GM18861 (cell line): ENCODE measurements at regions not wholly inside any gene's neighbourhood (a gene's known extent, or its start where the extent isn't known, plus 50 kb on each side); places are given as distances from the start of the nearest gene placed in this dataset.

ENCODE experiments used
- ATAC-seq: cut with Tn5 transposase; IDR thresholded peaks from one replicate; pipeline ENCODE4 v1.9.1; 2021; ENCODE audit not compliant: unreplicated experiment

DNA sequence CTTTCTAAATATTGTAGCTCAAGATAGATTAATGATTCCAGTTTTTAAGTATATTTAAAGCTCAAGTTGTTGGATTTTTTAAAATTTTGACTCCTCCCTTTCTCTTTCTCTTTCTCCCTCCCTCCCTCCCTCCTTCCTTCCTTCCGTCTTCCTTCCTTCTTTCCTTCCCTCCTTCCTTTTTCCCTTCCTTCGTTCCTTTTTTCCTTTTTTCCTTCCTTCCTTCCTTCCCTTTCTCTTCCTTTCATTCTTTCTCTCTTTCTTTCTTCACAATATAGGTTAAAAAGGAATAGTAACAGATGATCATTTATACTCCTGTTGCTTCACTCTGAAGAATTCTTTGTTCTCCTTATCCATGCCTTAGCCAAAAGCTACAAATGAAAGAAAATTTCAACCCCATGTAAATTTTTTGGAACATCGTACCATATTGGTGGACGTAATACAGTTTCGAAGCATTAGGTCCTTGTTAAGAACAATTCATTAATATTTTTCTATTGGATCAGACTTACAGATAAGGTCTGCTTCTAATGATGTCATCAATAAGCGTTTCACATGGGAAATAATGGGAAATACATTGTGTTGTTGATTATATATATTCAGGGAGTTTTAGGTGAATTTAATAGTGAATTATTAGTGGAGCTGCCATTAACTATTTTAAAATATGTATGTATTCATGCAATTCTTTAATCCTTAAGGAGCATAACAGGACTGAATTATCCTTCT, 139.6 kb upstream of the SLC35B3 start:
- no peak for ATAC-seq

DNA sequence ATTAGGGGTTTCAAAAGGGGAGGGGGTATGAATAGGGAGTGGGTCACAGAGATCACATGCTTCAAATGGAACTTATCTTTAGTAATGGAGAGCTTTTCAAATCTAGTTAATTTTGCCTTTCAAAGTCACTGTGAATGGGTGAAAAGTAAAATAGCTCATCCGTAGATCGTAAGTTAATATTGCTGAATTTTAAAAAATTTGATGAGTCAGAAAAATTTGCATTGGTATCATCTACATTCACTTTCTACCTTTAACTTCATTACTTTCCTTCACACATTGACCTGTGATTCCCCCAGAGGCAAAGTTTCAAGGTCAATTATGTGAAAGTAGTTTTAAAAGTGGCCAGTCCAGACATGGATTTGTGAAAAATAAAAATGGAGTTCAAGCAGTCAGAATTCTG, 139.0 kb upstream of the SLC35B3 start:
- no peak for ATAC-seq

DNA sequence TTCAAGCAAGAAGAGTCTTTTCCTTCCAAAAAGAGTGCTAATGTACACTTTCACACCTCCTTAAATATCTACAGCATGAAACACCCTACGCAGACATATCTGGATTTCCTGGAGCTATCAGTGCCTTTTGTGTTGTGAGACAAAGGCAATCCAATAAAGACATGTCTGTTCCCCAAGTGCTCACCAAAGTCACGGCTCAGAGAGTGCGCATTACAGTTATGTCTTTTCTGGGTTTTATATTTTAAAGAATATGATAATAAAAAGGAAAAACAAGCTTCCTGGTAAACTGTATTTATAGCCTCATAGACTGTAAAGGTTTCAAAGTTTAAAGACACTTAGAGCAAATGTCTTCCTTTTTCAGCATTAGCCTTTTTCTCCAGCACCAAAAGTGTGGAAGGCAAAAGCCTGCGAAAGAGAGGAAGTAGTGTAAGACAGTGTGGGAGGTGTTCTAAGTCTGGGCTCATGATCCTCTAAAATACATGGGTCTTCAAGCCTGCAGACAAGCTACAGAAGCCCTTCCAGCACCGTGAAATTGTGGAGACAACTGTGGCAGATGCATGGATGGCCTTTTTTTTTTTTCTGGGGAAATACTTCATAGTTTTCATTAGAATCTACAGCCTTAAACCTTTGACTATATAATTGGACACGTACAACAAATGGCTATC, 135.0 kb upstream of the SLC35B3 start:
- ATAC-seq: no peak

GRCh38 chr6:8562125-8562524, 126.8 kb upstream of the SLC35B3 start:
- ATAC-seq: no peak

DNA sequence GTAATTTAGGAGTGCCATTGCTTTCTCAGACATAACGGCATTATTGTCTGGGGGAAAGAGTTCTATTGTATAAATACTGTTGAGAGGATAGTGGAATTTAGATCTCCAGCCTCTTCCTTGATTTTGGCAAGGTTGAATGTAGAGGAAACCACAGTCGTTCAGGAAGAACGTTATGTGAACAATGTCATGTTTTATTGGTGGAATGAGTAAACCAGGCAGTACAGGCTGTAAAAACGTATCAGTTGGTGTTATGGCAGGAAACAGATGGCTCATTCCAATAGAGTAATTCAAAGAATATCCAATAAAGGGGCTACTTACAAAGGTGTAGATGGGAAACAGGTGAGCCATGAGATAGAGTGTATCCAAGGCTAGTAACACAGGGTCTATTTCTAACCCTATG, 123.6 kb upstream of the SLC35B3 start:
- ATAC-seq: no peak

DNA sequence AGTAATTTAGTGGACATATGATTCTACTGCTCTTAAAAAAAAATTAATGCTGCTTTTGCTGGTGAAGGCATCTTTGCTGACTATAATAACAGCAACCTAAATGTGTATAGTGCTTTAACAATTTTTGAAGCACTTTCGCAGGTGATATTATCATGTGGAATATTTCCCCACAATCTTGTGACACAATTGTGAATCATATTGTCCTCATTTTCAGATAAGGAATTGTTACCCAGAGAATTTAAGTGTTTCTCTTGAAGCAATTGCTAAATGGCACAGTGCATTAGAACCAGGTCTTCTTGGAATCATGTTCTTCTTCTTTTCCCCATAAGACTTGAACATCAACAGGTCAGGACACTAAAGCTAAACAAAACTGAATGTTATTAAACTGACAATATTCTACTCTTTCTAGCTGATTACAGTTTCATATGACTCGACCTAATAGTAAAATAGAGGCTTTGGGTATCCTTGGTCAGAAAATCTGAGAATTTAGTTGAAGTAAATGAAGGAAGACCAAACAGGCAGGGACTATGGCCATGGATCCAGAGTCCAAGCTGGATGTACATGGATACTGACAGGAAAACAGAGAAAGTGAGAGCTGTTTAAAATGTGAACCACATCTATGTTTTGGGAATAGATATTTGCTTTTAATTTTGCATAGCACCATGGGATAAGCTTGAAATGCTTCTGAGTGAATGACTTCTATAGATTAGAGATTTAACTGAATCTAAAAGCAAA, 121.8 kb upstream of the SLC35B3 start:
- ATAC-seq: no peak

GRCh38 chr6:8556370-8557013, 121.1 kb upstream of the SLC35B3 start:
- no peak for ATAC-seq

GRCh38 chr6:8551993-8552392, 116.6 kb upstream of the SLC35B3 start:
- no peak for ATAC-seq

GRCh38 chr6:8551386-8551785, 116.0 kb upstream of the SLC35B3 start:
- no peak for ATAC-seq

GRCh38 chr6:8549074-8549790, 113.9 kb upstream of the SLC35B3 start:
- ATAC-seq: no peak

- ATAC-seq: no peak
Measured at GRCh38 chr6:8546496-8546895, 111.2 kb upstream of the SLC35B3 start.

DNA sequence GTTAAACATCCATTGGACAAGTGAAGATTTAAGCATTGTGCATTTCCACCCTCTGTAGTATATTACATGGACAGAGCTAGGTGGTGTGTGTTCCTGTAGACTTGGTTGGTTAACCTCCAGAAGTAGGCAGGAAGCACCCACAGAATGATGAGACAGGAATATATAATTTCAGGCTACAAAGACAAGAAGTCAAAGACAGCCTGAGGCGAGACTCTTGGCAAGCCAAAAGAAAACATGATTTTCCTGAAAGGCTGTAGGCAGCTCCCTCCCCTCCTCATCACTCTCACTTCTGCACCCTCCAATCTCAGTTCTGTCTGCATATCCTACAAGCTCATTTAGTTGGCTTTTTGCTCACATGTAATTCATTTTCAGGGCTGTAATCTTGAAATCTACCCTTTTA, 110.0 kb upstream of the SLC35B3 start:
- ATAC-seq: no peak

DNA sequence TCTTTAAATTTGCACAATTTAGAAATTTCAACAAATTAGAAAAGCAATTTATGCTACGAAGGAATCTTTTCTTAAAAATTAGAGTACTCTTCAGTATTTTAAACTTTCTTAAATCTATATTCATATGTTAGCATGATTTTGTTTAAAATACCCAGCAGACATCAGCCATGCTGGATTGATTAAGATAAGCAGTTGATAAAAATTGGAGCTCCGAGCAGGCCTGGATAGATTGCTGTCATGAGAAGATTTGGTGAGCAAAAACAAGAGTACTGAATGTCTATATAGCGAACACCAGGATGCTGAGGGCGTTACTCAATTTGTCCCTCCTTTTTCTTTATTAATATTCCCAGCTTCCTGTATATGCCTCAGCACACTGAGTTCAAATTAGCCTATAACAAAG, 108.4 kb upstream of the SLC35B3 start:
- no peak for ATAC-seq

DNA sequence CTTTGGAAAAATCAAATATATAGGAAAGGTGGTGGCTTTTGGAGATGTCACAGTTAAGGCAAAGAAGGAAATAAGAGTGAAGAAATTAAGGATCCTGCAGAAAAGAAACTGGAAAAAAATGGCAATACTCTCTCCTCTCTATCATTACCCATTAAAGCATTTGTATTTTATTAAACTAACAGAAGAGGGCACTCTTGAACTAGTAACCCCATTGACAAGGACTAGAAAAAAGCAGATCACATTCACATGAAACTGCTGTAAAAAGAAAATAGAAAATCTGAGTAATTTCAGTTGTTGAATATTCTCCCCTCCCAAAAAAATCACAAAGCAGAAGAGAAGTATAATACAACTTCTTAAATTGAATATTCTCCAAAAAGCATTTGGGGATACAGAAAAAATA, 104.1 kb upstream of the SLC35B3 start:
- ATAC-seq: peak; percentile 49

GRCh38 chr6:8536122-8536521, 100.8 kb upstream of the SLC35B3 start:
- no peak for ATAC-seq

- no peak for ATAC-seq
Measured at GRCh38 chr6:8535519-8535918, 100.2 kb upstream of the SLC35B3 start.

- no peak for ATAC-seq
Measured at GRCh38 chr6:8530785-8531435, 95.6 kb upstream of the SLC35B3 start.

- no peak for ATAC-seq
Measured at GRCh38 chr6:8529250-8529649, 93.9 kb upstream of the SLC35B3 start.

DNA sequence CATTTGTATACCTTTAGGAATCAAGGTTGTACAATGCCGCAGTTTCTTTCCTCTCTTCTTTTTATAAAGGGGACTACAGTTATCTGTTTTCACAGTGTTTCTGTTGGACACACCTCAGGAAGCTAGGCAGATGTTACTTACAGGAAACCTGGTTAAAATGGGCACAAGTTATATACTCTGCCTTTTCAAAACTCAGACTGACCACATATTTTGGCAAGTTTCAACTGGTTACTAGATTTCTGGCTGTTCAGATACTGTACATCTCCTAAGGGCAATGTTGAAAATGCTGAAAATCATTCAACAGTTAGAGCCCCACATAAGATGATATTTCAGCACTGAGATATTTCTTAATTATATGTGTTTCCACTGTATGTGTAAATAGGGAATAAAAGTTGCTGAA, 92.5 kb upstream of the SLC35B3 start:
- ATAC-seq: no peak

- no peak for ATAC-seq
Measured at GRCh38 chr6:8526624-8527023, 91.3 kb upstream of the SLC35B3 start.

DNA sequence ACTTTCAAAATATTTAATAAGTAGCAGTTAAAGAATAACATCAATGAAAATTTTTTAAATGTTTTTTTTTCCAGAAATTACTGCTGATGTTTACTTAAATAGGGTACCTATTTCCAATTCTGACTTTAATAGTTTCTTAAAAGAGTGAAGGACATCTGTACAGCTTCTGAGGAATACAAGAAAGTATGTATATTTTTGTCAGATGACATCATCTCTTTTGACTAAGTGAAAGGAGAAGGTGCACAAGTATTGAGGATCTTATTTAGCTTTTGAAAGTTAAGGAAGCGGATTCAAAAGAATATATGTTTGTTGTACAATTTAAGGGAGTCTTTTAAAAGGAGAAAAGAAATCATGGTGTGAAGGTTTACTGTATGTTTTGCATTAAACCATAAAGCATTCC, 90.0 kb upstream of the SLC35B3 start:
- ATAC-seq: no peak
